ENCODE measurements at regions not wholly inside any gene's neighbourhood (a gene's known extent, or its start where the extent isn't known, plus 50 kb on each side); places are given as distances from the start of the nearest gene placed in this dataset.

- Histone ChIP-seq H3K36me3 (ENCODE audit: control insufficient read depth, insufficient read depth, low read length) (no peaks in the 10 kb centered on the region), H3K4me3 (ENCODE audit: low read depth, low read length) (no peak overlapping the region), H3K9ac (ENCODE audit: low read length) (no peak overlapping the region), H3K9me3 (ENCODE audit: control insufficient read depth, insufficient read depth, low read depth, low read length) (no peaks in the 10 kb centered on the region), H3K27ac (ENCODE audit: low read depth, low read length) (no peak overlapping the region), H3K4me1 (ENCODE audit: control insufficient read depth, insufficient read depth, low read length) (peaks cover 13% of the 10 kb centered on the region; the same call in 1 of the 2 replicates), H3K27me3 (ENCODE audit: control insufficient read depth, insufficient read depth, low read length) (no peaks in the 10 kb centered on the region)
Observed at GRCh38 chr17:65405563-65405962, 155.9 kb downstream of the AXIN2 start.

- H3K4me1 ChIP-seq (ENCODE audit: control insufficient read depth, insufficient read depth, low read length): peaks cover 13% of the 10 kb centered on the region; the same call in 1 of the 2 replicates
- no peak overlapping the region for H3K4me3 ChIP-seq (ENCODE audit: low read depth, low read length)
- H3K27me3 ChIP-seq (ENCODE audit: control insufficient read depth, insufficient read depth, low read length): no peaks in the 10 kb centered on the region
- H3K9ac ChIP-seq (ENCODE audit: low read length): no peak overlapping the region
- H3K36me3 ChIP-seq (ENCODE audit: control insufficient read depth, insufficient read depth, low read length): no peaks in the 10 kb centered on the region
- H3K27ac ChIP-seq (ENCODE audit: low read depth, low read length): no peak overlapping the region
- H3K9me3 ChIP-seq (ENCODE audit: control insufficient read depth, insufficient read depth, low read depth, low read length): no peaks in the 10 kb centered on the region
Observed at GRCh38 chr17:65404761-65405160, 156.7 kb downstream of the AXIN2 start.

- H3K27ac ChIP-seq (ENCODE audit: low read depth, low read length): no peak overlapping the region
- H3K4me3 ChIP-seq (ENCODE audit: low read depth, low read length): no peak overlapping the region
- H3K27me3 ChIP-seq (ENCODE audit: control insufficient read depth, insufficient read depth, low read length): no peaks in the 10 kb centered on the region
- H3K9me3 ChIP-seq (ENCODE audit: control insufficient read depth, insufficient read depth, low read depth, low read length): no peaks in the 10 kb centered on the region
- peaks cover 13% of the 10 kb centered on the region; the same call in 1 of the 2 replicates for H3K4me1 ChIP-seq (ENCODE audit: control insufficient read depth, insufficient read depth, low read length)
- H3K9ac ChIP-seq (ENCODE audit: low read length): no peak overlapping the region
- no peaks in the 10 kb centered on the region for H3K36me3 ChIP-seq (ENCODE audit: control insufficient read depth, insufficient read depth, low read length)
Observed at GRCh38 chr17:65403626-65404025, 157.8 kb downstream of the AXIN2 start.

DNA sequence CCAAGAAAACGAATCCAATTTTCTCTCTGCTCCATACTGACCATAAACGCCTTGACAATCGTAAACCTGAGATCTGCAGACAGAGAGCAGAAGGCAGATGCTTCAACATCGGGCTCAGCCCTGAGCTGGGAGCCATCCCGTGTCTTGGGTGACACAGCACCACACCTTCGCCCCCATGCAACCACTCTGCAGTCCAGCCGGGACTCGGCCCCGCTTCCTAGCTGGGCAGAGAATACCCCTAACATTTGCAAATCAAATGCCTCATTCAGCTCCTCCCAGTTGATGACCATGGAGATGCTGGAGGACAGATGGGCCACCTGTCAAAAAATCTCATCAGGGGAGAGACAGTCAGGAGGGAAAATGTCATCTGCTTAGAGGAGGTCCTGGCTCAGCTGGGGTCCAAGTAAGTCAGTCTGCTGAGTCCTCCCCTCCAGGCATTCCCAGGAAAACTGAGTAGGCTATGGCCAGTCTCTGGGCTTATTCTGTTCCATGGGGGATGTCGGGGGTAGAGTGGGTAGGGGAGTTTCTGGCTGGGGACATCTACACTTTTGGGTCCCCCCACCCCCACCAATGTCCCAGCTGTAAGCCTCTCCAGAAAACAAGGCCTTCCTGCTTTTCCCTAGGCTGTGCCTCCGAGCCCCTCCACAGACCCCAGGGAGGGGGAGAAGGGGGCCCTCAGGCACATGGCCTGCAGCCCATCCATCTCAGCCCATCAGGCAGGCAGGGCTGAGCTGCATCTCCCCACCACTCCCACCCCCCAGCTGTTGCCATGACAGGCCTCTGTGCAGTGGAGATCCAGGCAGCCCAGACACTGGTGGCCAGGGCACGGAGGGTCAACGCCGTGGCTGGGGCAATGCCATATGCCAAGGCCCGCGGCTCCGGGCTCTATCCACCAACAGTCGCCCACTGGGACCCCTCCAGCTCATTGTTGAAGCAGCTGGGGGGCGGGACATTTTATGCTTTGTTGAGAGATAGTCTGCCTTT is 158.6 kb downstream of the AXIN2 start:
- Histone ChIP-seq H3K27ac (ENCODE audit: low read depth, low read length) (no peak overlapping the region), H3K4me3 (ENCODE audit: low read depth, low read length) (no peak overlapping the region), H3K9ac (ENCODE audit: low read length) (no peak overlapping the region), H3K4me1 (ENCODE audit: control insufficient read depth, insufficient read depth, low read length) (peaks cover 13% of the 10 kb centered on the region; the same call in 1 of the 2 replicates), H3K36me3 (ENCODE audit: control insufficient read depth, insufficient read depth, low read length) (no peaks in the 10 kb centered on the region), H3K27me3 (ENCODE audit: control insufficient read depth, insufficient read depth, low read length) (no peaks in the 10 kb centered on the region), H3K9me3 (ENCODE audit: control insufficient read depth, insufficient read depth, low read depth, low read length) (no peaks in the 10 kb centered on the region)

DNA sequence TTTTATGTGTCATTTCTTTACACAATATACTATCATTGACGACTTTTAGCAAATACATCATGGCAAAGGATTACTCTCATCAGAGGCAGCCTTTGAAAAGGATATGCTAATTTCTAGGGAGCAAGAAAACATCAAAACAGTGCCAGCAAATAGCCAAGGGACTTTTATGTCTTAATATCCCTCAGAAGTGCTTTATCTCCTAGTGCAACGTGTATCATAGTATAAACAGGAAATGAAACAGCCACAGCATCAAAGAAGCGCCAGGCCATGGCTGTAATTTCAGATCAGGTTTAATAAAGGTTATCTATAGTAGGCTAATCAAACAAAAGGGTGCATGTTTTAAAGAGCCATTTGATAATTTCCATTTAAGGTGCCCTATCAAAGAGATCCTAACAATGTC is 159.9 kb downstream of the AXIN2 start:
- peaks cover 13% of the 10 kb centered on the region; the same call in 1 of the 2 replicates for H3K4me1 ChIP-seq (ENCODE audit: control insufficient read depth, insufficient read depth, low read length)

DNA sequence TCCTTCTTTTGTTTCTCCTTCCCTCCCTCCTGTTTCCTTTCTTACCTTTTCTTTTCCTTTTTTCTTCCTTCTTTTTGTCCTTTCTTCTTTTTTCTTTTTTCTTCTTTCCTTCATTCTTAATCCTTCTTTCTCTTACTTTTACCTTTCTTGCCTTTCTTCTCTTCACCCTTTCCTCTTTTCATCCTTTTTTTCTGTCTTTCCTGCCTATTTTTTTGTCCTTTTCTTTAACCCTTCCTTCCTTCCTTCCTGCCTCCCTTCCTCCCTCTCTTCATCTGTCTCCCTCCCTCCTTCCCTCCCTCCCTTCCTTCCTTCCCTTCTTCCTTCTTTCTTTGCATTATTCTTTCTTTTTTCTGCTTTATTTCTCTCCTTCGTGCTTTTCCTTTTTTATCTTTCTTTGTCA is 160.7 kb downstream of the AXIN2 start:
- H3K27me3 ChIP-seq (ENCODE audit: control insufficient read depth, insufficient read depth, low read length): no peaks in the 10 kb centered on the region
- H3K4me1 ChIP-seq (ENCODE audit: control insufficient read depth, insufficient read depth, low read length): peaks cover 13% of the 10 kb centered on the region; the same call in 1 of the 2 replicates
- H3K9me3 ChIP-seq (ENCODE audit: control insufficient read depth, insufficient read depth, low read depth, low read length): no peaks in the 10 kb centered on the region
- H3K4me3 ChIP-seq (ENCODE audit: low read depth, low read length): no peak overlapping the region
- H3K9ac ChIP-seq (ENCODE audit: low read length): no peak overlapping the region
- H3K27ac ChIP-seq (ENCODE audit: low read depth, low read length): no peak overlapping the region
- H3K36me3 ChIP-seq (ENCODE audit: control insufficient read depth, insufficient read depth, low read length): no peaks in the 10 kb centered on the region

More for the DNA sequence above, 159.9 kb downstream of the AXIN2 start:
- no peaks in the 10 kb centered on the region for H3K27me3 ChIP-seq (ENCODE audit: control insufficient read depth, insufficient read depth, low read length)
- no peaks in the 10 kb centered on the region for H3K36me3 ChIP-seq (ENCODE audit: control insufficient read depth, insufficient read depth, low read length)
- no peak overlapping the region for H3K9ac ChIP-seq (ENCODE audit: low read length)
- no peak overlapping the region for H3K4me3 ChIP-seq (ENCODE audit: low read depth, low read length)
- no peak overlapping the region for H3K27ac ChIP-seq (ENCODE audit: low read depth, low read length)
- H3K9me3 ChIP-seq (ENCODE audit: control insufficient read depth, insufficient read depth, low read depth, low read length): no peaks in the 10 kb centered on the region

DNA sequence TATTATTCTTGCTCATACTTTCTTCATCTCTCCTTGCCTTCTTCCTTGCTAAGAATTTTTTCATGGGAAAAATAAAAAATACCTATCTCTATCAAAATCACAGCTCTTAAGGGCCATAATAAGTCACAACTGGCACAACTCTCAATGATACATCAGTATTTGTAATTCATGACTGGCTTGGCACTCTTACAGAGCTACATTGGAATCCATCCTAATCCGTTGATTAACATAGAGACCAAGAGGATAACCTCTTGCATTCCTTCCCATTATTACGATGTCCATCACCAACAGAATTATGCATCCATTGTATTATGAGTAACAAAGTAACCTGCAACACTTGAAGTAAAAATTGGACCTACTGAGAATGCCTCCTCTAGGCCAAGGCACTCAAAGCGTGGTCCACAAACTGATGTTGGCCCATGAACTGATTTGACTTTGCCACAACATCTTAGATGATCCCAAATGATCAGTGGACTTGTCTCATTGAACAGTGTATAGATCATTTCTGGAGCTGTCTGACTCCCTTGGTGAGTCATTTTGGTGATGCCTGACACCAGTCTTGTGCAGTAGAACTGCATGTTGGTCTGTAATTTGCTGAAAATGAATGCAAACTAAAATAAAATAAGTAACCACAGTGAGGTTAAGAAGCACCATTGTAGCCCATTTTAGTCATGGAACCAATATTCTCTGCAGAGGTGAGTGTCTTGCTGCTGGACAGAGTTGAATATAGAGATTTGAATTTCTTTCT is 163.2 kb downstream of the AXIN2 start:
- Histone ChIP-seq H3K36me3 (ENCODE audit: control insufficient read depth, insufficient read depth, low read length) (no peaks in the 10 kb centered on the region), H3K27ac (ENCODE audit: low read depth, low read length) (no peak overlapping the region), H3K4me3 (ENCODE audit: low read depth, low read length) (no peak overlapping the region), H3K4me1 (ENCODE audit: control insufficient read depth, insufficient read depth, low read length) (peaks cover 13% of the 10 kb centered on the region; the same call in 1 of the 2 replicates), H3K27me3 (ENCODE audit: control insufficient read depth, insufficient read depth, low read length) (no peaks in the 10 kb centered on the region), H3K9ac (ENCODE audit: low read length) (no peak overlapping the region), H3K9me3 (ENCODE audit: control insufficient read depth, insufficient read depth, low read depth, low read length) (no peaks in the 10 kb centered on the region)

- Histone ChIP-seq H3K4me3 (ENCODE audit: low read depth, low read length) (no peak overlapping the region), H3K36me3 (ENCODE audit: control insufficient read depth, insufficient read depth, low read length) (no peaks in the 10 kb centered on the region), H3K9me3 (ENCODE audit: control insufficient read depth, insufficient read depth, low read depth, low read length) (no peaks in the 10 kb centered on the region), H3K27me3 (ENCODE audit: control insufficient read depth, insufficient read depth, low read length) (no peaks in the 10 kb centered on the region), H3K4me1 (ENCODE audit: control insufficient read depth, insufficient read depth, low read length) (no peaks in the 10 kb centered on the region), H3K27ac (ENCODE audit: low read depth, low read length) (no peak overlapping the region), H3K9ac (ENCODE audit: low read length) (no peak overlapping the region)
Observed at GRCh38 chr17:65395924-65396323, 165.5 kb downstream of the AXIN2 start.

DNA sequence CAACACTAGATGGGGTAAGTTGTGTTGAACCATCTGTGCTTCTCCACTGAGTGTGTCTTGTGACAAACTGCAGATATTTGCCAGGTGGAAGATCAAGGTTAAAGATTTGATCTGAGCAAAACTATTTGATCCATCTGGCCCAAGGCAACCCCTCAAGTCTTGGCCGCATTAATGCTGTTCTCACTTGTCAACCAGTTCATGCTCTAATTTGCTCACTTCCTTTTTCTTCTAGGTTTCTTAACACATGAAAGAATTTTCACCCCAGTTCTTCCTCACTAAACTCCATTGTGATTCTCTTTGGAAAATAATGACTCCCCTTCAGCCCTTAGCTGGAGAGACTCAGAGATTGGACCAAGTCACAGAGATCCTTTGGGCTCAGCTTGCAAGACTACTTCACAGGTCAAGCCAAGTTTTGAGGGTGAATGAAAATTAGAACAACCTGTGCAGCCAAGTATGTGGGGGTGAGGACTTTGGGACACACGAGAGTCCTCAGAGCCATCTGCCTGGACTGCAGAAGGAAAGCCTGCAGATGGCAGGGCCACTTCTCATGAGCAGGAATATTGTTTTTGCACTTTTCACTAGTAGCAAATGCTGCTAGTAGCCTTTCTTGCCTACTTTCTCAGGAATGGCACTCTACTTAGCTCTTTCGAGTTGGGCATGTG is 166.5 kb downstream of the AXIN2 start:
- no peaks in the 10 kb centered on the region for H3K9me3 ChIP-seq (ENCODE audit: control insufficient read depth, insufficient read depth, low read depth, low read length)
- H3K9ac ChIP-seq (ENCODE audit: low read length): no peak overlapping the region
- no peak overlapping the region for H3K27ac ChIP-seq (ENCODE audit: low read depth, low read length)
- H3K4me1 ChIP-seq (ENCODE audit: control insufficient read depth, insufficient read depth, low read length): no peaks in the 10 kb centered on the region
- no peaks in the 10 kb centered on the region for H3K27me3 ChIP-seq (ENCODE audit: control insufficient read depth, insufficient read depth, low read length)
- no peak overlapping the region for H3K4me3 ChIP-seq (ENCODE audit: low read depth, low read length)
- no peaks in the 10 kb centered on the region for H3K36me3 ChIP-seq (ENCODE audit: control insufficient read depth, insufficient read depth, low read length)

DNA sequence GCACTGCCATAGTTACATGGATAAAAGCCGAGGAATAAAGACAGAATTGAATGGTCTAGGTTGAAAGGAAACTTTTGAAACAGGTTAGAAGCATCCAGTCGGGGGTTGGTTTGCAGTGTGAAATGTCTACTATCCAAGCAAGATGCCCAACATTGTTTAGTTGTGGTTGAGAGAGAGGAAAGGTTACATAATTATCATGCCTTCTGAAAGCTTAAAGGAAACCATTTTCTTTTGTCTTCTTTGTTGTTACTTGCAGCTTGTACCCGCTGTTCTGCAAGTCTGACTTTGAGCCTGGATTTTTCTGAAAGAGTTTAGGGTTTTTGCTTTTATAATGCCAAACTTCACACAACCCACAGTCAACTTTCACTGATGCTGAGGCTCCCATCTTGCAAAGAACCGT is 167.9 kb downstream of the AXIN2 start:
- no peaks in the 10 kb centered on the region for H3K9me3 ChIP-seq (ENCODE audit: control insufficient read depth, insufficient read depth, low read depth, low read length)
- no peaks in the 10 kb centered on the region for H3K4me1 ChIP-seq (ENCODE audit: control insufficient read depth, insufficient read depth, low read length)
- H3K4me3 ChIP-seq (ENCODE audit: low read depth, low read length): no peak overlapping the region
- H3K9ac ChIP-seq (ENCODE audit: low read length): no peak overlapping the region
- H3K27ac ChIP-seq (ENCODE audit: low read depth, low read length): no peak overlapping the region
- H3K36me3 ChIP-seq (ENCODE audit: control insufficient read depth, insufficient read depth, low read length): no peaks in the 10 kb centered on the region
- H3K27me3 ChIP-seq (ENCODE audit: control insufficient read depth, insufficient read depth, low read length): no peaks in the 10 kb centered on the region
